GM23248 (cell line): ENCODE measurements at regions not wholly inside any gene's neighbourhood (a gene's known extent, or its start where the extent isn't known, plus 50 kb on each side); places are given as distances from the start of the nearest gene placed in this dataset.

Experiments
- DNase-seq: peaks from one replicate; pipeline ENCODE4 v3.0.0-alpha.2; 2015
- H2AFZ ChIP-seq: fragments of 200-600 bp; sonication (generic); 2 replicates; pipeline ENCODE4 v1.6.1; 2016; ENCODE audit warnings: antibody characterized with exemption
- H3F3A ChIP-seq: fragments of 200-600 bp; sonication (generic); 2 replicates; pipeline ENCODE4 v1.6.1; 2016; ENCODE audit warnings: mild to moderate bottlenecking, antibody characterized with exemption, mixed run types; ENCODE audit not compliant: insufficient read depth
- H3K27ac ChIP-seq: fragments of 200-600 bp; sonication (generic); 2 replicates; pipeline ENCODE4 v1.5.1; 2016; ENCODE audit warnings: mild to moderate bottlenecking
- H3K27me3 ChIP-seq: fragments of 200-600 bp; sonication (generic); replicated peaks from 2 replicates; pipeline ENCODE4 v1.6.1; 2016; ENCODE audit warnings: mild to moderate bottlenecking; ENCODE audit not compliant: insufficient read depth
- H3K36me3 ChIP-seq: fragments of 200-600 bp; sonication (generic); 2 replicates; pipeline ENCODE4 v1.6.1; 2016; ENCODE audit warnings: low read depth, mild to moderate bottlenecking
- H3K4me1 ChIP-seq: fragments of 200-600 bp; sonication (generic); 2 replicates; pipeline ENCODE4 v1.6.1; 2016; ENCODE audit warnings: mild to moderate bottlenecking; ENCODE audit not compliant: insufficient read depth
- H3K4me2 ChIP-seq: fragments of 200-600 bp; sonication (generic); one replicate; pipeline ENCODE4 v1.6.1; 2016; ENCODE audit warnings: mild to moderate bottlenecking; ENCODE audit not compliant: unreplicated experiment
- H3K4me3 ChIP-seq: fragments of 200-600 bp; sonication (generic); 2 replicates; pipeline ENCODE4 v1.5.1; 2016; ENCODE audit warnings: mild to moderate bottlenecking
- H3K79me2 ChIP-seq: fragments of 200-600 bp; sonication (generic); 2 replicates; pipeline ENCODE4 v1.6.1; 2016; ENCODE audit warnings: mild to moderate bottlenecking; ENCODE audit not compliant: insufficient read depth
- H3K9ac ChIP-seq: fragments of 200-600 bp; sonication (generic); 2 replicates; pipeline ENCODE4 v1.6.1; 2016; ENCODE audit warnings: mild to moderate bottlenecking
- H3K9me2 ChIP-seq: fragments of 200-600 bp; sonication (generic); 2 replicates; pipeline ENCODE4 v1.6.1; 2016; ENCODE audit warnings: mixed run types, mild to moderate bottlenecking, moderate library complexity; ENCODE audit not compliant: insufficient read depth
- H3K9me3 ChIP-seq: fragments of 200-600 bp; sonication (generic); one replicate; pipeline ENCODE4 v1.6.1; 2017; ENCODE audit warnings: low read depth
- H4K20me1 ChIP-seq: fragments of 200-600 bp; sonication (generic); 2 replicates; pipeline ENCODE4 v1.6.0; 2016; ENCODE audit not compliant: insufficient read depth
- EZH2 ChIP-seq: fragments of 200-600 bp; sonication (generic); IDR thresholded peaks from 2 replicates; pipeline ENCODE4 v1.6.1; 2018; ENCODE audit warnings: antibody characterized with exemption, mild to moderate bottlenecking; ENCODE audit not compliant: insufficient read depth, poor library complexity, severe bottlenecking
- EZH2phosphoT487 ChIP-seq: fragments of 200-600 bp; sonication (generic); IDR thresholded peaks from 2 replicates; pipeline ENCODE4 v1.6.1; 2018; ENCODE audit warnings: antibody characterized with exemption, moderate library complexity, mild to moderate bottlenecking, low read depth; ENCODE audit not compliant: insufficient read depth
- WGBS, 2 experiments: methylation state at CpG; one replicate each; pipeline ENCODE4 v1.1.6; 2015 to 2017; ENCODE audit warnings: low lambda C conversion rate in 2 of 2, low coverage in 1 of 2; ENCODE audit errors: missing lambda C conversion rate in 2 of 2; 5-methylcytosine and 5-hydroxymethylcytosine counted together
- in situ Hi-C: fragments of 300-500 bp; cut with MboI; formaldehyde crosslinking; loops from 2 replicates; pipeline ENCODE4 v1.15.0; 2020

- Histone ChIP-seq H2AFZ (no peak overlapping the region), H3K36me3 (no peaks in the 10 kb centered on the region), H3K9me3 (no peaks in the 10 kb centered on the region), H3K9ac (no peak overlapping the region), H3K27ac (no peak overlapping the region), H3K9me2 (no peaks in the 10 kb centered on the region), H3K4me3 (no peak overlapping the region), H3K4me2 (no peak overlapping the region), H3K27me3 (no peaks in the 10 kb centered on the region), H4K20me1 (no peaks in the 10 kb centered on the region), H3K4me1 (no peaks in the 10 kb centered on the region), H3F3A (no peaks in the 10 kb centered on the region), H3K79me2 (no peaks in the 10 kb centered on the region)
- 19 to 20% methylated on average over 5 of the region's 5 CpGs for WGBS, 2 experiments
- DNase-seq, result no peak
- no peak for TF ChIP-seq EZH2
- TF ChIP-seq EZH2phosphoT487, result no peak
- in situ Hi-C loops, result no loop called here
Measured at GRCh38 chr2:136496966-136497365, 268.4 kb upstream of the THSD7B start.

- WGBS, 2 experiments, result 38 to 44% methylated on average over 5 of the region's 5 CpGs
- Histone ChIP-seq H3K27me3 (no peaks in the 10 kb centered on the region), H3K9me3 (peaks cover 2% of the 10 kb centered on the region), H3K9ac (no peak overlapping the region), H3K79me2 (no peaks in the 10 kb centered on the region), H3F3A (no peaks in the 10 kb centered on the region), H3K36me3 (no peaks in the 10 kb centered on the region), H3K4me2 (no peak overlapping the region), H3K27ac (no peak overlapping the region), H3K4me3 (no peak overlapping the region), H2AFZ (no peak overlapping the region), H4K20me1 (no peaks in the 10 kb centered on the region), H3K9me2 (no peaks in the 10 kb centered on the region), H3K4me1 (no peaks in the 10 kb centered on the region)
- no peak for DNase-seq
- in situ Hi-C loops, result no loop called here
- TF ChIP-seq EZH2 (no peak), EZH2phosphoT487 (no peak)
Measured at GRCh38 chr2:136495636-136496035, 269.7 kb upstream of the THSD7B start.

GRCh38 chr2:136492901-136493300 is 272.4 kb upstream of the THSD7B start:
- no peak overlapping the region for H3K9ac ChIP-seq
- no peaks in the 10 kb centered on the region for H3K9me2 ChIP-seq
- no peaks in the 10 kb centered on the region for H3F3A ChIP-seq
- H3K4me3 ChIP-seq, result no peak overlapping the region
- H3K36me3 ChIP-seq, result no peaks in the 10 kb centered on the region
- H3K4me2 ChIP-seq, result no peak overlapping the region
- 7% methylated on average over 8 of the region's 8 CpGs for WGBS, 2 experiments
- no peaks in the 10 kb centered on the region for H3K27me3 ChIP-seq
- DNase-seq, result no peak
- H3K79me2 ChIP-seq, result no peaks in the 10 kb centered on the region
- H3K4me1 ChIP-seq, result no peaks in the 10 kb centered on the region
- no peak overlapping the region for H2AFZ ChIP-seq
- in situ Hi-C loops, result no loop called here
- H3K27ac ChIP-seq, result no peak overlapping the region
- H4K20me1 ChIP-seq, result no peaks in the 10 kb centered on the region
- TF ChIP-seq EZH2phosphoT487 (no peak), EZH2 (no peak)
- H3K9me3 ChIP-seq, result peaks cover 3% of the 10 kb centered on the region

- Histone ChIP-seq H3F3A (no peaks in the 10 kb centered on the region), H2AFZ (no peak overlapping the region), H4K20me1 (no peaks in the 10 kb centered on the region), H3K9ac (no peak overlapping the region), H3K9me2 (no peaks in the 10 kb centered on the region), H3K27ac (no peak overlapping the region), H3K4me3 (no peak overlapping the region), H3K36me3 (no peaks in the 10 kb centered on the region), H3K27me3 (no peaks in the 10 kb centered on the region), H3K4me2 (no peak overlapping the region), H3K79me2 (no peaks in the 10 kb centered on the region), H3K9me3 (peaks cover 3% of the 10 kb centered on the region), H3K4me1 (no peaks in the 10 kb centered on the region)
- DNase-seq, result no peak
- TF ChIP-seq EZH2 (no peak), EZH2phosphoT487 (no peak)
- in situ Hi-C loops, result no loop called here
- 6 to 10% methylated on average over 3 of the region's 3 CpGs for WGBS, 2 experiments
Measured at GRCh38 chr2:136490100-136490499, 275.2 kb upstream of the THSD7B start.

GRCh38 chr2:136487421-136487820 is 277.9 kb upstream of the THSD7B start:
- H3K9ac ChIP-seq, result no peak overlapping the region
- no peak overlapping the region for H3K27ac ChIP-seq
- H3K79me2 ChIP-seq, result no peaks in the 10 kb centered on the region
- peaks cover 3% of the 10 kb centered on the region for H3K9me3 ChIP-seq
- in situ Hi-C loops, result no loop called here
- no peaks in the 10 kb centered on the region for H3K9me2 ChIP-seq
- TF ChIP-seq EZH2, result no peak
- TF ChIP-seq EZH2phosphoT487, result no peak
- H3F3A ChIP-seq, result no peaks in the 10 kb centered on the region
- H3K27me3 ChIP-seq, result no peaks in the 10 kb centered on the region
- H2AFZ ChIP-seq, result no peak overlapping the region
- H3K4me3 ChIP-seq, result no peak overlapping the region
- H4K20me1 ChIP-seq, result no peaks in the 10 kb centered on the region
- DNase-seq, result no peak
- WGBS, 2 experiments, result 0 to 3% methylated on average over 2 of the region's 2 CpGs
- H3K4me1 ChIP-seq, result no peaks in the 10 kb centered on the region
- no peaks in the 10 kb centered on the region for H3K36me3 ChIP-seq
- H3K4me2 ChIP-seq, result no peak overlapping the region
